NK-92 treated with Interleukin-12 subunit alpha and Interleukin-12 subunit beta, amount 100 ng/mL, for 24 hours (cell line): ENCODE measurements at regions not wholly inside any gene's neighbourhood (a gene's known extent, or its start where the extent isn't known, plus 50 kb on each side); places are given as distances from the start of the nearest gene placed in this dataset.
A peak's percentile ranks its signal among the peaks of the same experiment; 100 is the strongest.

Source experiments
- DNase-seq: peaks from one replicate; lab custom pipeline; 2025; lab: John Stamatoyannopoulos, UW

DNA sequence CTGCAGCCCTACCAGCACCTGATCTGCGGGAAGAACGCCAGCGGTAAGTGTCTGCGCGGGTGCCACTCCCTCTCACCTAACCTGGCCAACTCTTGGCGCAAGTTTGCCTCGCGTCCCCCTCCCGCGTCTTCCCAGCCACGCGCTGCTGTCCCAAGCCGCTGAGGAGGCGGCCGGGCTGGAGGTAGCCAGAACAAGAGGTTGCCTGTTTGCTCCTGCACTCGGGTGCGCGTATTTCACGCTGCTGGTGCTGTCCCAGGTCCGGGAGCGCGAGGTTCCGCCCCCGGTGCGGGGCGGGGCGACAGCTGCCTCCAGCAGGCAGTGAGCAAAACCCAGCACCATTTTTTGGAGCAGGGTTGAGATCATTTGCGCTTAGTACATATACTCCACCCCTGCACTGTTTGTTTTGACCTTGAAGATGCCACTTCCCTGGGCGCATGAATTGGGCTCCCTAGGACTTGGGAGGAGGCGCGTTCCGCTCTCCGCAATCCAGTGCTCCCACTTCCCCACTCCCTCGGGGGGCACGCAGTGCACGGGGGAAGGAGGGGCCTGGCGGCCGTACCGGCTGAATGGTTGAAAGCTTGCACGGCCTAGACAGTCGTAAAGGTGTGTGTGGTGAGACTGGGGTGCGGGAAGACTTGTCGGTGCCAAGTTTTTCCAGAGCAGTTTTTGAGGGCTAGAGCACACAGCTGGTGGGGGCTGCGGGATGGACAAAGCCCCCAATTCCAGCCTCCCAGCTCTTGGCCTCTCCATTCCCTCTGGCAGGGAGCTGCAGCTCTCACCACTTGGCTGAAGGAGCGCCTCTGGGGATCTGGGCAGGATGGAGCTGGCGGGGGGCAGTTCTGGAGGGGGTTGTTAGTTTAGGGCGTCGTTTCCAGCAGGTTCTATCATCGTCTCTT, 226.9 kb upstream of the CRY1 start:
- no peak for DNase-seq

DNA sequence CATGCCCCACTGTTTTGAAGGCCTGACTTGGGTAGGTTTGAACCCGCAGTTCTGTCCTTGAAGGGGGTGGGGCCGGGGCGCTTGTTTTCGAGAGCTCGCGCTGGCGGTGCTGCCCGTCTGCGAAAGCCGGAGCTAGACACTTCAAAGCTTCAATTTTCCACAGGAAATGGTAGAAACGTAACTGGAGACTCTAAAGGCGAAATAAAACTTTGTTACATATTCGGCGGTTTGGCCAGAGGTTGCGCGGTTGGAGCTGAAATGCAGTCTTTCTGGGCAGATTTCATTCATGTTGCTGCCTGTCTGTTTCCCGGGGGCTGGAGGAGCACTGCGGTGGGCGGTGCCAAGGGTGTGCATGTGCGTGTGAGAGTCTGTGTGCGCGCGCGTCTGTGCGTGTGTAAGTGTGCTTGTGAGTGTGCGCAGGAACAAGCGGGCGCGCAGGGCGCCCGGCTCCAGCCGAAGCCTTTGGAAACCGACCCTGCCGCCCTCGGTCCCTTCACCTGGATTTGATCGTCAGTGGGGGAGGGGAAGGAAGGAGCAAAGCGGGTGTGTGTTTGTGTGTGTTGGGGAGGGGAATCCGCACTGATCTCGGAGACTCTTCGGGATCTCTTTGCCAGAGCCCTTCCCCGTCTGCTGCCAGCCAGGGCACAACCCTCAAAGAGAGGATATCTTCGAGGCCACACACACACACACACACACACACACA, 227.7 kb upstream of the CRY1 start:
- no peak for DNase-seq

DNA sequence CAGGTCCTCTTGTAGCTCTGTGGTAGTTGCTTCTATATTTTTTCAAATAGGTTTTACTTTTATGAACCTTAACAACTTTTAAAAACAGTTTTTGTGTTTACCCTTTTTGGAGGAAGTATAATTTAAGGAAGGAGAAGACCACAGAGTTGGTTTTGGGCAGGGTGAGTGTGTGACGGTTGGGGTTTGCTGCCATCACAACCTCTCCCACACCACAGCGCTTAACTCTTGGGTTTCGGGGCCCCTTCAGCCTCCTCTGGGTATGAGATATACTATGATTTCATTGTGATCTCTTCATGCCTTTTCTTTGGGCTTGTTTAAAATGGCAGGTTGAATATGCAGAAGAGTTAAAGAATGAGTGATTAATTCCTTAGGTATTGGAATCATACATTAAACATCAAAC, 228.7 kb upstream of the CRY1 start:
- no peak for DNase-seq

DNA sequence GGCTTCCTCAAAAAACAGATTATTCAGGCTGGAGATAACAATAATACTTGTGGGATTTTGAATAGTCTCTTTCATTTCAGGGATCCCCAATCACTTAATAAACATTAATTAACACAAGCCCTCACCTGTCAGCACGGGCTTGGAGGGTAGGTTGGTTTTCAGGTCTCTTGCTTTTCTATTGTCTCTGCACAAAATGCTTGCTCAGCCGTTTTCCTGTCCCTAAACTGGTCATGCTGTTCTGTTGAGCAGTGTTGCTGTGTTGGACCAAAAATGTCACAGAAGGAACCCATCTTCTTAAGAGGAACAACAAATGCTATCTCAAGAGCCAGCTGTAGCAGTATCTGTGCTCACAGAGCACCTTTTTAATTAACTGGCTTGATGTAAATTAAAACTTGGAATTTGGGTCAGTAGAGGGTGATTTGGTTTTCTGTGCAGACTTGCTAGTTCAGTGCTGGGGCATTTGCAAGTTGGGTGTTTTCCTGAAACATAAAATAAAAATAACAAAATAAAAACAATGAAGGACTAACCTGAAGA, 231.8 kb upstream of the CRY1 start:
- DNase-seq: no peak

DNA sequence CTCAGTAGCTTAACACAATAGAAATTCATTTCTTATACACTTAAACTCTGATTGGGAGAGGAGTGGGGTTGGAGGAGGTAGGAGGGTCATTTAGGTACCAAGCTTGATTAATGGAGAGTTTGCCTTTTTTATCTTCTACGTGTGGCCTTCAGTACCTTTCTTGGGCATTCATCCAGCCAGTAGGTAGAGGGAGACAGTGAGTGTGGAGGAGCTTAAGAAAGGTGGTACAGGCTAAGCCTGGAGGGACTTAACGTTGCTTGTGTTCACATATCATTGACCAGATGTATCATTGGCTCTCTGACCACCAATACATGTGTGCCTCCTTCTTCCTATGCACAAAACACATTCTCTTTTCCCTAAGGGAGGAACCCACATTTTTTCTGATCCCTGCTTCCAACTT, 232.9 kb upstream of the CRY1 start:
- DNase-seq: no peak

DNA sequence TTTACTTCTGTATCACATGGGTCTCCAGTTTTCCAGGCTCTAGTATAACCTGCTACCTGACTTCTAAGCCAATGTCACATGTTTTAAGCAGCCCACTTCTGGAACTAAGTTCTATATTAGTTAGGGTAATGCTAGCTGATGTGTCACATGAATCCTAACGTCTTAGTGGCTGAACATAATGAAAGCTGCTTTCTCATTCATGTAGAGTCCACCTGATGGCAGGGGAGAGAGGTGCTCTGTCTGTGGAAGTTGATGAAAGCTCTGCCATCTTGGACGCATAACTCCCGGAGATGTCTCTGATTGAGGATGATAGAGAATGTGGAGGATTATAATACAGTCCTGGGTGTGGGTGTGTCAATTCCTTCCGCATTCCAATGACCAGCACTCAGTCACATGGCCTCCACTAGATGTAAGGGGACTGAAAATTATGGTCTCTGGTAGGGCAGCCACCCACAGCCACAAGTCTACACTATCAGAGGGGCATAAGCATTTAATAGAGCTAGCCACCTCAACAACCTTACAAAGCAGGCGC, 234.4 kb upstream of the CRY1 start:
- no peak for DNase-seq

DNA sequence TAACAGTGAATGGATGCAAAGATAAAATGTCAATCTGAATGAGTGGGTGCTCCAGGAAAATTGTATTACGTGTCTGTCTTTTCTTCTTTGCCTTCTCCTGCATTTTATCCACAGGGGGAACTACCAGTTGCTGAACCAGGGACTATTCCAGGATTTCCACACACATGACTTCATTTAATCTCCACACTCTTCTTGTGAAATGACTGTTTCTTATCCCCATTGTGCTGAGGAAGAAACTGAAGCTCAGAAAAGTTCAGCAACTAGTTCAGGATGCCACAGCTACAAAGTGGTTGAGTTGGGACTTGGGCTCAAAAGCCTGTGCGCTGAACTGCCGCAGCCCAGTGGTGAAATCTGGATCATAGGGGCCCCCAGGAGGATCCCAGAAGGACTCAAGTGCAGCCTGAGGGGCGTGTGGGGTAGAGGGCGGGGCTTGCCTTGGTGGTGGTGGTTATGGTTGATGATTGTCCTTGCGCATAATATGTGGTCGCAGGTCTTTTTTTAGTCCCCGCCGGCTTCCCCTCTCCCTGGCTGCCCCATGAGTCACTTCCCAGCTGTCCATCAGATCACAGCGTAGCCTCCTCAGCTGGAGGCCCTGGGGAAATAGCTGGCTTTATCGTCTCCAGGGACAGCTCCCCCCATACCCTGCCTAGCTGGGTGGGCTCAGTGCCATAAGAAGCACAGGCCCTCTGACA, 235.2 kb upstream of the CRY1 start:
- DNase-seq: peak; percentile 53

DNA sequence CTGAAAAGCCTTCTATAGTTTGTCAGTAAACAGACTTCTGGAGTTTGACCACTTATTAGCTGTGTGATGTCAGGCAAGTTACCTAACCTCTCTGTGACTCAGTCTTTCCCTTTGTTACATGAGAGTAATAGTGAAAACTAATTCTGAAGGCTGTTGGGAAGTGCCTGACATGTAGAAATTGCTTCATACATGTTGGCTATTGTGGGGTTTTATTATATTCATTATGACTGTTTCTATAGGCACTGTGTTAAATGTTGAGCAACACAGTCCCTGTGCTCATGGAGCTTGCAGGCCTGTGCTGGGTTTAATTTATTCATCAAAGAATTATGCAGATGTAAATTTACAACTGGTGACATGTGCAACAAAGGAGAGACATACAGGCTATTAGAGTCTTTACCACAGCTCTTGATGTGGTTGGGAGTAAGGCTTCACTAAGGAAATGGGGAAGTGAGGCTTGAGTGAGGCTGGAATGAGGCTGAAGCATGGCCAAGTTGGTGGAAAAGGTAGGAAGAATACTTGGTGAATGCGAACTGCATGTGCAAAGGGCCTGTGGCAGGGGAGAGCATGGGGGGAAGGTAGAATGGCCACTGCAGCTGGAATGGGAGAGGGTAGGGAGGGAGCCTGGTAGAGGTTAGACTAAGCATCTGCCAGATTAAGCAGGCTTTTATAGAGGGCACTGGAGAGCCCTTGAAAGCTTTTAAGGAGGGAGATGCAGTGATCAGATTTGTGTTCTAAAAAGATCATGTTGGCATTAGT, 236.4 kb upstream of the CRY1 start:
- no peak for DNase-seq

DNA sequence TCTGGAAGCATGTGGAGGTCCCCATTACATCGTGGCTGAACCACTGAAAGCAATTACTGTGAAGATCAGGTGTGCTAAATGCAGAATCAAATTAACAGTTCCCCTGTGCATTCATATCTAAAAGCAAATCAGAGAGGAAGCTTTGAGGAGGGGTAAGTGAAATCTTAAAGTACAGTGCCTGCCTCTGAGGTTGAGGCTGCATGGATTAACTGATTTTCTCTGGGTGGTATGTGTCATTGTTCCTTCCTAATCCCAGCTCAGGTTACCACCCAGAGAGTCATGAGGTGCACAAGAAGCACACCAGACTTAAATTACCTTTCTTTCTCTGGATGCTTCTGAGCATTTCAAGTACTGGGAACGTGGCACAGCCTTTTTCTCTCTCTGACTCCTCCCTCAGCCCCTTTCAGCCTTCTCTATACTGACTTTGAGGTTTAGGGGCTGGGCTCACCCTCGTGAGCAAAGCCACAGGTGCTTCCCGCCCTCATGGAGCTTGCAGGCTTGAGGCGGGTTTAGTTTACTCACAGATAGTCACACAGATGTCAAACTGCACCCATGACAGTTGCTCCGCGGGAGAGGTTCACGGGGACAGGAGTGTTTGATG, 237.6 kb upstream of the CRY1 start:
- no peak for DNase-seq

DNA sequence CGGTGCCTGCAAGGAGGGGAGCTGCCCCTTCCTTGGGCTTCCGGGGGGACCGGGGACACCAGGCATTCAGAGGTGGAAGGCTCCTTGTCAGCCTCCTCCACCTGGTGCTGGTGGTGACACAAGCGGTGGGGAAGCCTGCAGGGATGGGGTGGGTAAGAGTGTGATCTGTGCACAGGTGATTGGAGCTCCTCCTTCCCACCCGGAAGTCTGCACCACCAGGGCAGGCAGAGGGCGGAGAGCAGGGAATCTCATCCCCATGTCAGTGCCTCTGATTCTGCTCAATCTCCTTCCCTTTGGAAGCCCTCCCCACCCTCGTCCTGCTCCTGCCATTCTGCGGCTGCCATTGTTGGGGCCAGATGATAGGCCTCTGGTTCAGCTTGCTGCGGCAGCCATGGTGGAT, 238.1 kb upstream of the CRY1 start:
- no peak for DNase-seq

DNA sequence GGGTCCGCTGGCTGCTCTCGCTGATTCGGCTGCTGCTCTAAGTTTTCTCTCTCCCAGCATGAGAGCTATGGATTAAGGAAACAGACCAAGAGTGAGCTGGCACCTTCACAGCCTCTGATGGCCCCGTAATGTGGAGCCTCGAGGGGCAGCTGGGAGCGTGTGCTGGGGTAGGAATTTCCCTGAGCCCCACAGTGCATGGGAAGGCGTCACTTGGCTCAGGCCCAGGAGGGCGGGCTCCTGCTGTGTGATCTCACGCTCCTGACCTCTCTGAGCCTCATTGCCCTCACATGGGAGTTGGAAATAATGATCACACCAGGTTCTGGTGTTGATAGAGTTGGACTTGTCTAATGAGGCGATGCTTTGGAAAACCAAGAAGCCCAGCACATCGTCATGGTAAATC, 238.6 kb upstream of the CRY1 start:
- no peak for DNase-seq

DNA sequence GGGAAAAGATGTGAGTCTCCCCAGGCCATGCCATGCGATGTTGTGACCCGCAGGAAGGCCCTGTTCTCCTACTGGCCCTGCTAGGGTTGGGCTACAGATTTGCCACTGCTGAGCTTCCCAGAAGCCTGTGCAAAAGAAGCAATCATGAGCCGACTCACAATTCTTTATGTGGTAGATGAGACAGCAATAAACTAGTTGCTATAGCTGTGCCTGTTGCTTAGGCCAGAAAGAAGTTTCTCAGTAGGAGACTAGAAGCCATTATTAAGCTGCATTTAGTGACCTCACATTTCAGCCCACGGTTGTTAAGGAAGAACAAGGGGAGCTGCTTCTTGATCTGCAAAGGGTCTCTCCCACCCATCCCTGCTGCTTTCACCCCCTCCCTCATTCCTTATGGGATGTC, 239.4 kb upstream of the CRY1 start:
- DNase-seq: no peak

DNA sequence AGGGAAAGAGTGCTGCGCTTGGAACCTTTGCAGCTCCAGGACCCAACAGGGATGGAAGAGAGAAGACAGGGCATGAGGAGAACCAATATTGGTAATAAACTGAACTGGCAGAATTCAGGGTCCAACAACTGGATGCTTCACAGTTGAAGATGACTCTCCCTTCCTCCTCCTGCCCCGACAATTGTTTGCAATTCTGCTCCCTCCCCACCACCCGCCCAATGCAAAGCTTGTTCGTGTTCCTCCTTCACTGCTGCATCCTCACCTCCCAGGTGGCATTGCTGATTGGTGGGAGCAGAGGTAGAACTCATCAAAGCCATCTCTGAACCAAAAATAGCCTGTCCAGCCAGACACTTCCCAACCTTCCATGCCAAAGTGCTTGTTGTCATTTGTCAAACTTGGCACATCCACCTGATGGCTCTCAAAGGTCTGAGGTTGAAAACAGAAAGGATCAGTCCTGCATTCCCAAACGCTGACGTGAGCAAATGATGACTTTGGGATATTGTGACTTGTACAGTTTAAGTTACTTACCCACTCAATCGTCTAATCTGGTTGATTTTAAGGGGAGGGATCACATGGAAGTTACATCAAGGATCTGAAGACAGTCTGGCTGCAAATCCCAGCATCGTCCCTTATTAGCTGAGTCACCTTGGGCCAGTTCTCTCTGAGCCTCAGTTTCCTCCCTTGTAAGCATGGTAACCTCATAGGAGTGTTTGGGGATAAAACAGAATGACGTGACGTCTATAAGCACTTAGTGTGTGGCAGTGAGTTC, 242.6 kb upstream of the CRY1 start:
- no peak for DNase-seq

DNA sequence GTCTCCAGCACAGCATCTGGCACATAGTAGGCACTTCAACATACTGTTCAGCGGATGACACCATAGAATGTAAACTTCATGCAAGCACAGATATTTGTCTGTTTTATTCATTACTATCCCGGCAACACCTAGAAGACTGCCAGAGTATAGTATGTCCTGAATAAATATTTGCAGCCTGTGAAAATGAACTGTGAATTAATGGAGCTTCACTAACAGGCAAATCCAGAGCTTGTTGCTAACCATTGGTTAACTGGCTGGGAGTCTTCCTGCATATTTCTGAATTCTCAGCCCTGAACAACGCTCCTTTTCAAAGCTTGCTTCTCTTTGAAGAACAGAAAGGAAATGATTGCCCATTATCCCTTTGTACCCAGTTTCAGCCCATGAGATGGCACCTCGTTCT, 243.3 kb upstream of the CRY1 start:
- DNase-seq: no peak

DNA sequence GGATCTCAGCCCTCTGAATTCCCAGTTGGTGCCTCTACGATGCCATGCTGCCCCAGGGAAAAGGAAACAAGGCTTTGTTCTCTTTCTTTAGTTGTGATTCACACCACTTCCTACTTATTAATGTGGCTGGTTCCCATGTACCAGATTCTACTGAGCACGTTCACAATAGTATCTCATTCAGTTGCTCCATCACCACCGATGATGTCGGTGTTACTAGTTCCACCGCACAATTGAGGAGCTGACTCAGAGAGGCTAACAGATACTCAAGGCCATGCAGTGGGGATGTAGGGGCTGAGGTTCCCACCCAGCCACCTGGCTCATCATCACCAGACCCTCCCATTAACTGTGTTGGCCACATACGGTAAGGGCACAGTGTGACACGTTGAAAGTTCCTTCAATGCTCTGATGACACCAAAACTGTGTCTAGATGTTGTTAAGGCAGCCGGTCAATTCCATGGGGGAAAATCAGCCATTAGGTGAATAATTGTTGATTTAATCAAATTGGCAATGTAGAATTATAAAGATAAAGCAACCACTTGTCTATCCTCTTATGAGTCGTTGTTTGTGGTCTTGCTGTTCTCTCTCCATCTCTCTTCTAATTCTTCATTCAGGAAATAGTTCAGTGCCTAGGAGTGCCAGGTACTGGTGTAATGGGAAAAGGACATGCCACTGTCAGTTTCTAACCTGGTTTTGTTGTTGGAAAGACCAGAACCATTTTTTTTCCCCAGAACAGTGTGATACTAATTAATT, 244.2 kb upstream of the CRY1 start:
- DNase-seq: no peak

DNA sequence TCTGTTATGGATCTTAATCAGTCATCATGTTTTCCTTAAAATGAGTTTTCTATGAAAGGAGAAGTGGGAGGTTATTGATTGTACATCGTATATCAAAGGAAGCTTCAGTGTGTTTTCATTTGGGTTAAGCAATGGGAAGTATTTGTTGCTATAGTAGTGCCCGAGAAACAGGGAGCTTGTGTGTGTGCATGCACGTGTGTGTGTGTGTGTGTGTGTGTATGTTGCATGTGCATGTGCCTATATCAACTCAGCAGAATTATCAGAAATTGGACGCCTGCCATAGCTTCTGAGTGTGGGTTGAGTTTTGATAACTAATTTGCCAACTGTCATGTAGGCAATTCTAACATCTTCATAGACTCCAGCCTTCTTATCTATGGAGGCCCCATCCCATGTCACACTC, 246.1 kb upstream of the CRY1 start:
- no peak for DNase-seq

DNA sequence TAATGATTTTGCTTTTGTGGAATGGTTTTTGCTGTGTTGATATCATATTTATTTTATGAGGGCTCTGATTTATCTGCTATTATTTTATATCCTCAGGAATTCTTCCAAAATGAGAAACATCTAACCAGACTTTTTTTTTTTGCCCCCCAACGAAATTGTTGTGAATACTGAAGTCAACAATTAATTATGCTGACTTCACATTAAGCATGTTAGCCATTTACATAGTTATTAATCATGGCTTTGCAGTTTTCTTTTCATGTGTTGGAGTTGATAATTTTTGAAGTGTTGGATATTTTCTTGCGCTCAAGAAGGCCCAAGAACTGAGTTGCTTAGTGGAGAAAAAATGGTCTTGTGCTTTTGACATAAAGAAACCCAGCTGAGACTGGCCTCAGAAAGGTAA, 246.6 kb upstream of the CRY1 start:
- no peak for DNase-seq

DNA sequence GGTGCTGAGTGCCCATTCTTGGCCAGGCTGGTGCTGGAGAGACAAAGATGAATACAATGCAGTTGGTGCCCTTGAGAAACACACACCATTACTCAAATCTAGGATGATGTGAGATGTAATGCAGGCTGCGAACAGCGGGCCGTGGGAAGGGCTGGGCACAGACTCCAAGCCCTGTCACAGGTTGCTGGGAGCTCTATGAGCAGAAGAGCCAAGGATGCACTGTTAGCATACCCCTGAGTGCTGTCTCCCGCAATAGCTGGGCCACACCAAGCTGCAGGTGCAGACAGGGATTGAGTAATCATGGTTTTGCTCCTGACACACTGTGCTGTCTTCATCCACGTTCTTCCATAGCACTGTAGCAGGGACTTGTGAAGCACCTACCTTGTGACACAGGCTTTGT, 247.5 kb upstream of the CRY1 start:
- DNase-seq: no peak

DNA sequence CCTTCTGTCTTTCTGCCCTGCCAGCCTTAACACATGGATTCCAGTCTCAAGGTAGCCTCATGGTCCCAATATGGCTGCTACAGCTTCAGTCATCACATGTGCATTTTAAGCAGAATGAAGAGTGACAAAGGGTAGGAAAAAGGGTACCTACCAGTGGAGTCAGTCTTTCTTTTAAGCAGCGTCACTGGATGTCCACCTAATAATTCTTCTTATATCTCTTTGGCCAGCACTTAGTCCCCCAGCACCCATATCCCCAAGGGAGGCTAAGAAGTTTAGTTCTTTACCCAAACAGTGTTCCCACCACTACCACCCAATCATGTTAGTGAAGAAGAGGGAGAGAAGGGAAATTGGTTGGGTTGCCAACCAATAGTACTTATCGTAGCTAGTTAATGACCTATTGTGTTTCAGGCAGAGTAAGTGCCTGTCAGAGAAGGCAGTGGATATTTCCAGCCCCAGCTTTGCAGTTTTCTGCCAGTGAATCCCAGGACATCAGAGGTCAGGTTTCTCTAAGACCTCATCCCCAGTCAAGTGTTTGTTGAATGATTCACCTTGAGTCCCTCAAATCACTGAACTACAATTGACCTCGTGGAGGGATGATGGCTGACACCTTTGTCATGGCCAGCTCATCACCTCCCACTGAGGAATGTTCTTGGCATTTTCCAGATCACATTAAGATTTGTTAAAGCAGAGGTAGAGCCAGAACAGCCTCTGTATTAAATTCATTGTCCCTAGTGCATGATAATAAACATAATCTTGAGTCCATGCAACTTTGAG, 250.9 kb upstream of the CRY1 start:
- DNase-seq: no peak
